ENCODE measurements at regions not wholly inside any gene's neighbourhood (a gene's known extent, or its start where the extent isn't known, plus 50 kb on each side); places are given as distances from the start of the nearest gene placed in this dataset.

DNA sequence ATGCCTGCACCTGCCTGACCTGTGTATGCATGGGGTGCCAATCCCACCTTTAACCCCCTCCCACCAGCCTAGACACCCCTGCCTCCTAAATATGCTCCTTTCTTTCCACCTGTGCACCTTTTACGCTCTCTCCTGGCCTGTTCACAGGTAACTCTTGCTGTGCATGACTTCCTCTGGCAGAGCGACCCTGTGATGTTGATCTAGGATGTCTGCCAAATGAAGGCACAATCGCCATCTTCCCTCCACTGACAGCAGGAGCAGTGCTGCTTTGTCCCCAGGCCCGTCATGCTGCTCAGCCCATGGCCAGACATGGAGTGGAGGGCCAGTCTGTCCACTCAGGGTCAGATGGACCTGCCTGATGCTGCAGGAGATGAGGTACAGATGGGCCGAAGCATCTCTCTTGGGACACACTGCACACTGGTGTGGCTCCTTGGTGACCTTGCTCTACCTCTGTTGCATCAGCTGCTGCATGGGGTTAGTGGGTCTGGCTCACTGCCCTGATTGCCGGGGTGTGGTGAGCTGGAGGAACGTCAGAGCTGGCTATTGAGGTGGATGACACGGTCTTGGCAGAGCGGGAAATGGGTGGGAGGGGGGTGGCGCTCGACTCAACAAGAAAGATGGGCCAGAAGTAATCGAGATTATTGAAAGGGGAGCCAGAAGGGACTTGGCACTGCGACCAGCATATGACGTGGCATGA, 101.7 kb upstream of the PITX1 start:
- Histone ChIP-seq H3K4me3 (ENCODE audit: severe bottlenecking) (no peak overlapping the region), H3K9me3 (ENCODE audit: severe bottlenecking) (no peaks in the 10 kb centered on the region), H3K4me1 (ENCODE audit: insufficient read depth, poor library complexity, severe bottlenecking) (peaks cover 49% of the 10 kb centered on the region), H3K27me3 (ENCODE audit: insufficient read depth, poor library complexity, severe bottlenecking) (no peaks in the 10 kb centered on the region), H3K36me3 (ENCODE audit: low read depth) (no peaks in the 10 kb centered on the region), H3K27ac (ENCODE audit: poor library complexity, severe bottlenecking) (peak overlapping the region; percentile 5)
- ATAC-seq (ENCODE audit: low read depth) = peak; percentile 30
- peak; percentile 91 for DNase-seq (ENCODE audit: low spot score)
- TF ChIP-seq, protein P1, sequence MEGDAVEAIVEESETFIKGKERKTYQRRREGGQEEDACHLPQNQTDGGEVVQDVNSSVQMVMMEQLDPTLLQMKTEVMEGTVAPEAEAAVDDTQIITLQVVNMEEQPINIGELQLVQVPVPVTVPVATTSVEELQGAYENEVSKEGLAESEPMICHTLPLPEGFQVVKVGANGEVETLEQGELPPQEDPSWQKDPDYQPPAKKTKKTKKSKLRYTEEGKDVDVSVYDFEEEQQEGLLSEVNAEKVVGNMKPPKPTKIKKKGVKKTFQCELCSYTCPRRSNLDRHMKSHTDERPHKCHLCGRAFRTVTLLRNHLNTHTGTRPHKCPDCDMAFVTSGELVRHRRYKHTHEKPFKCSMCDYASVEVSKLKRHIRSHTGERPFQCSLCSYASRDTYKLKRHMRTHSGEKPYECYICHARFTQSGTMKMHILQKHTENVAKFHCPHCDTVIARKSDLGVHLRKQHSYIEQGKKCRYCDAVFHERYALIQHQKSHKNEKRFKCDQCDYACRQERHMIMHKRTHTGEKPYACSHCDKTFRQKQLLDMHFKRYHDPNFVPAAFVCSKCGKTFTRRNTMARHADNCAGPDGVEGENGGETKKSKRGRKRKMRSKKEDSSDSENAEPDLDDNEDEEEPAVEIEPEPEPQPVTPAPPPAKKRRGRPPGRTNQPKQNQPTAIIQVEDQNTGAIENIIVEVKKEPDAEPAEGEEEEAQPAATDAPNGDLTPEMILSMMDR (IDR thresholded peaks at IDR 0.05; ENCODE audit: poor library complexity, severe bottlenecking) = no peak

DNA sequence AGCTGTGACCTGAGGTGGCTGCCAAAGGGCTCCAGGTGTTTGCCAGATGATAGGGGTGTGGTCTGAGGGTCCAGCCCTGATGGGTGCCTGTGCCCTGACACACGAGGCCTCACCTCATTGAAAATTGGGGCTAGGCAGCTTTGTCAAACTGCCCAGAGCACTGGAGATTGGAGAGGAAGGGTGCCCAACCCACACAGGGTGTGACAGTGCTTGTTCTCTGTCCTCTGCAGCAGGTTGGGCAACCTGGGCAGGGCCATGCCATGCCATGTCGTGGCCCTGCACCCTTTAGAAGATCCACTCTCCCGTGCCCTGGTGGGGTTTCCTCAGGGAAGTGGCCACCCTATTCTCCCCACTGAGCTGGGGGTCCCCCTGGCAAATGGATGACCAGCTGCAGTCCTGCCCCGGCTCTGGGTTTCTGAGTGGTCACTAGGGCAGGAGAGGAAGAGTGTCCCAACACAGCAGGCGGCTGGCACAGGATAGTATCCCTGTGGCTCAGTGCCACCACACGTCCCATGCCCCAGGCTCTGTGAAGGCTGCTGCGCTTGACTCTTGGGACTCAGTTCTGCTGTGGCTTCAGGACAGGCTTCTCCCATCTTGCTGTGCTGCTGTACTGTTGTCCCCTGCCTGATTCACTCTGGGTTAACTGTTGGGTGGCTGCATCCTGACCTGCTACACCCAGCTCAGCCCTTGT, 100.8 kb upstream of the PITX1 start:
- Histone ChIP-seq H3K4me3 (ENCODE audit: severe bottlenecking) (no peak overlapping the region), H3K9me3 (ENCODE audit: severe bottlenecking) (no peaks in the 10 kb centered on the region), H3K4me1 (ENCODE audit: insufficient read depth, poor library complexity, severe bottlenecking) (peaks cover 42% of the 10 kb centered on the region), H3K36me3 (ENCODE audit: low read depth) (no peaks in the 10 kb centered on the region), H3K27me3 (ENCODE audit: insufficient read depth, poor library complexity, severe bottlenecking) (no peaks in the 10 kb centered on the region), H3K27ac (ENCODE audit: poor library complexity, severe bottlenecking) (no peak overlapping the region)
- TF ChIP-seq, protein P1 (IDR thresholded peaks at IDR 0.05; ENCODE audit: poor library complexity, severe bottlenecking) = no peak
- DNase-seq (ENCODE audit: low spot score) = no peak
- ATAC-seq (ENCODE audit: low read depth) = no peak

DNA sequence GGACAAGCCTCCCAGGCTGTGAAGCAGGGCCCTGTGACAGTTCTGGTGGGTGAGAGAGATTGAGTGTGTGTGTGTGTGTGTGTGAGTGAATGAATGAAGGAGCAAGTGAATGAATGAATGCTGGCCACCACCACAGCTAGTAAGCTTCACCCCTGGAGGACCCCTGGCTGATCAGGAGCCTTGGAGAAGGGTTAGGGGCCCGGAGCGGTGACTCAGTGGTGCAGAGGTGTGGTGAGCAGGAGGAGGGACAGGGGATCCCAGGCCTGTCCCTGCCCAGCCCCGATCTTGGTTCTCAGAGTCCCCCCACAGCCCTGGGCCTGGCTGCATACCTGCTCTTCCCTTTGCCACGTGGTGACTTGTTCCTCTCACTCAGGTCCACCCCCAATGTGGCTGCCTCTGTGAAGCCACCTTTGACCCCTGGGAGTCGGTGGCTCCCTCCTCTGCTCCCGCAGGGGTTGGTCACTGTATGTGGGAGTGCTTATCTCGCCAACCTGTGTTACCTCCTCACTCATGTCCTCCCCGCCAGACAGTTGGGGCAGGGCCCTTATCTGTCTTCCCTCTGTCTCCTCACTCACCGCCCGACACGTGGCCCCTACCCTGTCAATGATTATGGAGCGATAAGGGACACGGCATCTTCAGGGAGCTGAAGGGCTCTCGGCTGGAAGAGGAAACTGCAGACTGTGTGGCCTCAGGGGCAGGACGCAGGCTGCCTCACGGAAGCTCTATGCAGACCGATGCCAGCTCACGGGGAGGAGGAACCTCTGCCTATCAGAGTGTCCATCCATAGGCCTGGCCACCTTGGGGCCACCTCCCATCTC, 99.9 kb upstream of the PITX1 start:
- H3K4me3 ChIP-seq (ENCODE audit: severe bottlenecking) = no peak overlapping the region
- H3K27me3 ChIP-seq (ENCODE audit: insufficient read depth, poor library complexity, severe bottlenecking) = no peaks in the 10 kb centered on the region
- no peaks in the 10 kb centered on the region for H3K9me3 ChIP-seq (ENCODE audit: severe bottlenecking)
- H3K36me3 ChIP-seq (ENCODE audit: low read depth) = no peaks in the 10 kb centered on the region
- no peak for ATAC-seq (ENCODE audit: low read depth)
- TF ChIP-seq, protein P1 (IDR thresholded peaks at IDR 0.05; ENCODE audit: poor library complexity, severe bottlenecking) = no peak
- DNase-seq (ENCODE audit: low spot score) = no peak
- peaks cover 37% of the 10 kb centered on the region for H3K4me1 ChIP-seq (ENCODE audit: insufficient read depth, poor library complexity, severe bottlenecking)
- no peak overlapping the region for H3K27ac ChIP-seq (ENCODE audit: poor library complexity, severe bottlenecking)

DNA sequence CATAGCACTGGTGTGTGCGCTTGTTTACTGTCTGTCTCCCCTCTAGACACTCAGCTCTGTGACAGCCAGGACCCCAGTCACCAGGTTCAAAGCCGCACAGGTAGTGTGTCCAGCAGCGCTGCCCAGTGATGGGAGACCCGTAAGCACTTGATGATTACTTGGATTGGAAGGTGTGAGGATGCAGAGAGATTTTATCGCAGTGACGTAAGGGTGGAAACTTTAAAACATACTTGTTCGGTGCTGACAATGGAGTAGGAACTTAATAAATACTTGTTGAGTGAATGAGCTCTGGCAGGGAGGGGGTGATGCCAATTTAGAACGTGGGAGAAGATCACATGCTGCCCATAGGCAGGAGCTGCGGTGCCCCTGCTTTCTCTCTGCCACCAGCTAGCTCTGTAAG, 99.2 kb upstream of the PITX1 start:
- no peak for DNase-seq (ENCODE audit: low spot score)
- no peak overlapping the region for H3K27ac ChIP-seq (ENCODE audit: poor library complexity, severe bottlenecking)
- H3K4me1 ChIP-seq (ENCODE audit: insufficient read depth, poor library complexity, severe bottlenecking) = peaks cover 33% of the 10 kb centered on the region
- H3K4me3 ChIP-seq (ENCODE audit: severe bottlenecking) = no peak overlapping the region
- H3K27me3 ChIP-seq (ENCODE audit: insufficient read depth, poor library complexity, severe bottlenecking) = no peaks in the 10 kb centered on the region
- no peak for ATAC-seq (ENCODE audit: low read depth)
- no peaks in the 10 kb centered on the region for H3K9me3 ChIP-seq (ENCODE audit: severe bottlenecking)
- TF ChIP-seq, protein P1 (IDR thresholded peaks at IDR 0.05; ENCODE audit: poor library complexity, severe bottlenecking) = no peak
- no peaks in the 10 kb centered on the region for H3K36me3 ChIP-seq (ENCODE audit: low read depth)

Data from RWPE2 (cell line).